Spleen (tissue), 7 donors: ENCODE measurements at regions not wholly inside any gene's neighbourhood (a gene's known extent, or its start where the extent isn't known, plus 50 kb on each side); places are given as distances from the start of the nearest gene placed in this dataset.

Experiments
- POLR2A ChIP-seq, 3 donors: fragments of 450-650 bp; IDR thresholded peaks; one replicate each; pipeline ENCODE4 v1.5.1; 2017; ENCODE audit warnings: antibody characterized with exemption in 3 of 3, mild to moderate bottlenecking in 1 of 3
- TF ChIP-seq, protein P1 (sequence below), 11 experiments: fragments of 200-600 bp in 7 of 11; fragments of 450-650 bp in 4 of 11; sonication (generic) in 4 of 11; IDR thresholded peaks in 8 of 11; conservative IDR thresholded peaks in 3 of 11; 1 replicate in 7 of 11; 2 replicates in 4 of 11; pipeline versions ENCODE4 v1.4.0 to v1.8.0; 2016 to 2021; ENCODE audit warnings: antibody characterized with exemption in 11 of 11, inconsistent platforms in 4 of 11, mild to moderate bottlenecking in 1 of 11
- donor health status: DM: no; HTN: no; CAD: no; lungs with moderate emphysema.
- donor health status: DM: no; HTN: no; CAD: no.
- donor health status: DM: no; HTN: no; CAD: no.

- TF ChIP-seq, protein P1, sequence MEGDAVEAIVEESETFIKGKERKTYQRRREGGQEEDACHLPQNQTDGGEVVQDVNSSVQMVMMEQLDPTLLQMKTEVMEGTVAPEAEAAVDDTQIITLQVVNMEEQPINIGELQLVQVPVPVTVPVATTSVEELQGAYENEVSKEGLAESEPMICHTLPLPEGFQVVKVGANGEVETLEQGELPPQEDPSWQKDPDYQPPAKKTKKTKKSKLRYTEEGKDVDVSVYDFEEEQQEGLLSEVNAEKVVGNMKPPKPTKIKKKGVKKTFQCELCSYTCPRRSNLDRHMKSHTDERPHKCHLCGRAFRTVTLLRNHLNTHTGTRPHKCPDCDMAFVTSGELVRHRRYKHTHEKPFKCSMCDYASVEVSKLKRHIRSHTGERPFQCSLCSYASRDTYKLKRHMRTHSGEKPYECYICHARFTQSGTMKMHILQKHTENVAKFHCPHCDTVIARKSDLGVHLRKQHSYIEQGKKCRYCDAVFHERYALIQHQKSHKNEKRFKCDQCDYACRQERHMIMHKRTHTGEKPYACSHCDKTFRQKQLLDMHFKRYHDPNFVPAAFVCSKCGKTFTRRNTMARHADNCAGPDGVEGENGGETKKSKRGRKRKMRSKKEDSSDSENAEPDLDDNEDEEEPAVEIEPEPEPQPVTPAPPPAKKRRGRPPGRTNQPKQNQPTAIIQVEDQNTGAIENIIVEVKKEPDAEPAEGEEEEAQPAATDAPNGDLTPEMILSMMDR (IDR thresholded peaks at IDR 0.05 in 8 of 11, conservative IDR thresholded peaks at IDR 0.05 in 3 of 11): no peak
- TF ChIP-seq POLR2A (IDR thresholded peaks at IDR 0.05): no peak
Measured at GRCh38 chr2:145044491-145044890, 524.6 kb upstream of the ZEB2 start.
